Loucy (cell line): ENCODE measurements at regions not wholly inside any gene's neighbourhood (a gene's known extent, or its start where the extent isn't known, plus 50 kb on each side); places are given as distances from the start of the nearest gene placed in this dataset.

ENCODE experiments used
- EZH2phosphoT487 ChIP-seq: fragments of 200-600 bp; IDR thresholded peaks from 2 replicates; pipeline ENCODE4 v1.6.1; 2018; ENCODE audit warnings: antibody characterized with exemption, mild to moderate bottlenecking, moderate library complexity, borderline replicate concordance
- TF ChIP-seq, protein P1 (sequence below): fragments of 200-600 bp; sonication (generic); conservative IDR thresholded peaks from 2 replicates; pipeline ENCODE4 v1.5.1; 2014; ENCODE audit warnings: mild to moderate bottlenecking, antibody characterized with exemption, low read length

DNA sequence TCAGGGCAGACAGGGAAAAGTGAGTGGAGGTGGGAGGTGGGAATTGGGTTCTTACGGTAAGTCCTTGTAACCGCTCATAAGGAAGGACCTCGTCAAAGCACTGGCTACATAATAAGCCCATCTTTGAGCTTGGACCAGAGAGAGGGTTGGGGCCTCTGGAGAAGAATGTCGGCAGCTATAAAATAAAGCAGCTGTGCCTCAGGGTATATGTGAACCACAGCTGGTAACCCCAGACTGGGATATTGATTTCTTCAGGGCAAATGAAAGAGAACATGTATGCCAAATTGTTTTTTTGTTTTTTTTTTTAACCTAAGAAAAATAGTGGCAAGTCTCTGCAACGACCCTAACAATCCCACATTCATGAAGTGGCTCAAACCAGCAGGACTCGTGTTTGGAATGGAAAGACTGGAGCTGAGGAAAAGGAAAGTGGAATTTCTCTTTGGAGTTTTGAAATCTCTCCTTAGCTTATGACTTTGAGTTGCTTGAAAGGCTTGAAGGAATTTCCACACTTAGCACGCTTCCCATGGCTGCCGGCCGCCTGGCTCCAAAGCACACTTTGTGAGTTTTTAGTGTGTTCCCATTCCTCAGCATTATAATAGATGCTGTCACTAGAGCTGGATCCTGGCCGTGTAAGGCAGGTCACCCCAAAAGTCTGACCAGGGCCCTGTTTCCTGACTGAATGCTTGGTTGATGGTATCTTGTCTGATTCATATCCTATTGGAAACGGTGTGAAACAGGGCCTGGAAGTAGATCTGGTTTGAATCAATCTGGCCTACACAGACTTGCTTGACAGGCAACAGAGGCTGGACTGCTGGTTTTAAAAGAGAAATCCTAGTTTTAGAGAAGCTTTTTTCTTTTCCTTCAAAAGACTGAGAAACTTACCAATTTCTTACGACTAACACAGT, 244.7 kb downstream of the MSRB3 start:
- TF ChIP-seq, protein P1, sequence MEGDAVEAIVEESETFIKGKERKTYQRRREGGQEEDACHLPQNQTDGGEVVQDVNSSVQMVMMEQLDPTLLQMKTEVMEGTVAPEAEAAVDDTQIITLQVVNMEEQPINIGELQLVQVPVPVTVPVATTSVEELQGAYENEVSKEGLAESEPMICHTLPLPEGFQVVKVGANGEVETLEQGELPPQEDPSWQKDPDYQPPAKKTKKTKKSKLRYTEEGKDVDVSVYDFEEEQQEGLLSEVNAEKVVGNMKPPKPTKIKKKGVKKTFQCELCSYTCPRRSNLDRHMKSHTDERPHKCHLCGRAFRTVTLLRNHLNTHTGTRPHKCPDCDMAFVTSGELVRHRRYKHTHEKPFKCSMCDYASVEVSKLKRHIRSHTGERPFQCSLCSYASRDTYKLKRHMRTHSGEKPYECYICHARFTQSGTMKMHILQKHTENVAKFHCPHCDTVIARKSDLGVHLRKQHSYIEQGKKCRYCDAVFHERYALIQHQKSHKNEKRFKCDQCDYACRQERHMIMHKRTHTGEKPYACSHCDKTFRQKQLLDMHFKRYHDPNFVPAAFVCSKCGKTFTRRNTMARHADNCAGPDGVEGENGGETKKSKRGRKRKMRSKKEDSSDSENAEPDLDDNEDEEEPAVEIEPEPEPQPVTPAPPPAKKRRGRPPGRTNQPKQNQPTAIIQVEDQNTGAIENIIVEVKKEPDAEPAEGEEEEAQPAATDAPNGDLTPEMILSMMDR: no peak
- TF ChIP-seq EZH2phosphoT487: no peak
